Tibial nerve (tissue), 4 donors: ENCODE measurements at regions not wholly inside any gene's neighbourhood (a gene's known extent, or its start where the extent isn't known, plus 50 kb on each side); places are given as distances from the start of the nearest gene placed in this dataset.

Experiments used
- DNase-seq, 2 donors: peaks; one replicate each; pipeline ENCODE4 v3.0.0-alpha.2; 2019; ENCODE audit warnings: low spot score in 2 of 2
- H3K27ac ChIP-seq, 4 donors: fragments of 200-600 bp; sonication (generic) in 3 of 4; one replicate each; pipeline ENCODE4 v1.5.1; 2017 to 2019; ENCODE audit warnings: mild to moderate bottlenecking in 1 of 4
- H3K27me3 ChIP-seq, 2 donors: fragments of 200-600 bp; sonication (generic) in 1 of 2; one replicate each; pipeline versions ENCODE4 v1.5.1 to v1.6.0; 2017 to 2019
- H3K36me3 ChIP-seq, 3 donors: fragments of 200-600 bp; sonication (generic); one replicate each; pipeline ENCODE4 v1.5.1; 2018 to 2019
- H3K4me1 ChIP-seq, 4 donors: fragments of 200-600 bp; sonication (generic) in 3 of 4; one replicate each; pipeline ENCODE4 v1.5.1; 2017 to 2019
- H3K4me3 ChIP-seq, 4 donors: fragments of 200-600 bp; sonication (generic) in 3 of 4; one replicate each; pipeline ENCODE4 v1.5.1; 2017 to 2019; ENCODE audit warnings: mild to moderate bottlenecking in 1 of 4, moderate library complexity in 1 of 4
- H3K9me3 ChIP-seq, 4 donors: fragments of 200-600 bp; sonication (generic) in 3 of 4; one replicate each; pipeline ENCODE4 v1.5.1; 2017 to 2019
- EP300 ChIP-seq, 2 donors: sonication (generic); formaldehyde crosslinking; IDR thresholded peaks; one replicate each; pipeline ENCODE4 v1.6.1; 2017; ENCODE audit warnings: antibody characterized with exemption in 2 of 2, mild to moderate bottlenecking in 1 of 2
- POLR2A ChIP-seq, 2 donors: fragments of 450-650 bp; IDR thresholded peaks; one replicate each; pipeline ENCODE4 v1.6.1; 2017; ENCODE audit warnings: antibody characterized with exemption in 2 of 2, mild to moderate bottlenecking in 2 of 2, moderate library complexity in 2 of 2
- WGBS, 2 donors: methylation state at CpG; one replicate each; pipeline ENCODE4 v1.1.5; 2018; 5-methylcytosine and 5-hydroxymethylcytosine counted together
- TF ChIP-seq, protein P1 (sequence below), 5 experiments: fragments of 200-600 bp in 3 of 5; fragments of 450-650 bp in 2 of 5; sonication (generic) in 3 of 5; IDR thresholded peaks; one replicate each; pipeline ENCODE4 v1.5.1; 2016 to 2019; ENCODE audit warnings: antibody characterized with exemption in 5 of 5, mild to moderate bottlenecking in 3 of 5, moderate library complexity in 2 of 5

DNA sequence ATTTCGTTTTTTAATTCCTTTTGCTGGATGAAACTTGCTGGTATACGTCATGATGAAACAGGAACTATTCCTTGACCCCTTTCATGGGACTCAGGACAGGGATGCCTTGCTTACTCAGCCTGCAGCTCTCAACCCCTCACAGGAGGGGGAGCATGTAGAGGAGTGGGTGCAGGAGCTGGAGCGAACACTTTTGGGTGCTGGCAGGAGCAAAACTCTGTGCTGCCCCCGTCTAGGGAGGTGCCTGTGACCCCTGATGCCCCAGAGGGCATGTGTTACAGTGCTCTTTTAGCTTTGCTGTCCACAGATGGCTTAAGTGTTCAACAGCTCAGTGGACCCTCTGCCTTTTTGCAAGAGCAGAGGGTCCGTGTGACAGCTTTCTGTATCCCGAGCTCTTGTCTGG is 56.8 kb upstream of the TEX13C start:
- no peaks in the 10 kb centered on the region for H3K4me1 ChIP-seq
- no peaks in the 10 kb centered on the region for H3K36me3 ChIP-seq
- H3K9me3 ChIP-seq = peaks cover 0 to 7% (median 0%) of the 10 kb centered on the region in 4 donors
- H3K4me3 ChIP-seq = no peak overlapping the region
- 73 to 78% methylated on average over 4 to 6 of the region's 6 CpGs for WGBS, 2 donors
- no peak overlapping the region for H3K27ac ChIP-seq
- H3K27me3 ChIP-seq = no peaks in the 10 kb centered on the region
- TF ChIP-seq EP300 (IDR thresholded peaks at IDR 0.05) (no peak), POLR2A (IDR thresholded peaks at IDR 0.05) (no peak)
- TF ChIP-seq, protein P1, sequence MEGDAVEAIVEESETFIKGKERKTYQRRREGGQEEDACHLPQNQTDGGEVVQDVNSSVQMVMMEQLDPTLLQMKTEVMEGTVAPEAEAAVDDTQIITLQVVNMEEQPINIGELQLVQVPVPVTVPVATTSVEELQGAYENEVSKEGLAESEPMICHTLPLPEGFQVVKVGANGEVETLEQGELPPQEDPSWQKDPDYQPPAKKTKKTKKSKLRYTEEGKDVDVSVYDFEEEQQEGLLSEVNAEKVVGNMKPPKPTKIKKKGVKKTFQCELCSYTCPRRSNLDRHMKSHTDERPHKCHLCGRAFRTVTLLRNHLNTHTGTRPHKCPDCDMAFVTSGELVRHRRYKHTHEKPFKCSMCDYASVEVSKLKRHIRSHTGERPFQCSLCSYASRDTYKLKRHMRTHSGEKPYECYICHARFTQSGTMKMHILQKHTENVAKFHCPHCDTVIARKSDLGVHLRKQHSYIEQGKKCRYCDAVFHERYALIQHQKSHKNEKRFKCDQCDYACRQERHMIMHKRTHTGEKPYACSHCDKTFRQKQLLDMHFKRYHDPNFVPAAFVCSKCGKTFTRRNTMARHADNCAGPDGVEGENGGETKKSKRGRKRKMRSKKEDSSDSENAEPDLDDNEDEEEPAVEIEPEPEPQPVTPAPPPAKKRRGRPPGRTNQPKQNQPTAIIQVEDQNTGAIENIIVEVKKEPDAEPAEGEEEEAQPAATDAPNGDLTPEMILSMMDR (IDR thresholded peaks at IDR 0.05) = no peak
- DNase-seq = no peak

DNA sequence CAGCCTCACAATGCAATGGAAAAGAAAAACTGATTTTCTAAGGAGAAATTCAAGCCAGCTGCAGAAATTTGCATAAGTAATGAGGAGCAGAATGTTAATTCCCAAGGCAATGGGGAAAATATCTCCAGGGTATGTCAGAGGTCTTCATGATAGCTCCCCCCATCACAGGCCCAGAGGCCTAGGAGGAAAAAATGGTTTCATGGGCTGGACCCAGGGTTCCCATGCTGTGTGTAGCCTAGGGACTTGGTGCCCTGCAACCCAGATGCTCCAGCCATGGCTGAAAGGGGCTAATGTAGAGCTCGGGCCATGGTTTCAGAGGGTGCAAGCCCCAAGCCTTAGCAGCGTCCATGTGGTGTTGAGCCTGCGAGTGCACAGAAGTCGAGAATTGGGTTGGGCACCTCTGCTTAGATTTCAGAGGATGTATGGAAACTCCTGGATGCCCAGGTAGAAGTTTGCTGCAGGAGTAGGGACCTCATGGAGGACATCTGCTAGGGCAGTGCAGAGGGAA is 53.5 kb upstream of the TEX13C start:
- no peaks in the 10 kb centered on the region for H3K36me3 ChIP-seq
- 87 to 90% methylated on average over 3 to 4 of the region's 4 CpGs for WGBS, 2 donors
- no peak for DNase-seq

More for the DNA sequence above, 53.5 kb upstream of the TEX13C start:
- TF ChIP-seq, protein P1 (IDR thresholded peaks at IDR 0.05) = no peak
- TF ChIP-seq EP300 (IDR thresholded peaks at IDR 0.05) = no peak
- no peak for TF ChIP-seq POLR2A (IDR thresholded peaks at IDR 0.05)
- H3K27ac ChIP-seq = no peak overlapping the region
- no peaks in the 10 kb centered on the region for H3K4me1 ChIP-seq
- peaks cover 0 to 7% (median 0%) of the 10 kb centered on the region in 4 donors for H3K9me3 ChIP-seq
- H3K27me3 ChIP-seq = no peaks in the 10 kb centered on the region
- no peak overlapping the region for H3K4me3 ChIP-seq
